RPMI8226 (cell line): ENCODE measurements at regions not wholly inside any gene's neighbourhood (a gene's known extent, or its start where the extent isn't known, plus 50 kb on each side); places are given as distances from the start of the nearest gene placed in this dataset.
"Not testable (repeated sequence)": the region's sequence is repeated elsewhere in the genome, so short reads cannot be mapped to it uniquely, and the experiment has no call there.

ENCODE experiments used
- DNase-seq: peaks from one replicate; pipeline ENCODE4 v3.0.0-alpha.2; 2015

- not testable (repeated sequence) for DNase-seq
Measured at GRCh38 chr3:72161285-72161684, 376.3 kb upstream of the PROK2 start.

GRCh38 chr3:72160351-72160750, 375.4 kb upstream of the PROK2 start:
- DNase-seq = no peak

DNA sequence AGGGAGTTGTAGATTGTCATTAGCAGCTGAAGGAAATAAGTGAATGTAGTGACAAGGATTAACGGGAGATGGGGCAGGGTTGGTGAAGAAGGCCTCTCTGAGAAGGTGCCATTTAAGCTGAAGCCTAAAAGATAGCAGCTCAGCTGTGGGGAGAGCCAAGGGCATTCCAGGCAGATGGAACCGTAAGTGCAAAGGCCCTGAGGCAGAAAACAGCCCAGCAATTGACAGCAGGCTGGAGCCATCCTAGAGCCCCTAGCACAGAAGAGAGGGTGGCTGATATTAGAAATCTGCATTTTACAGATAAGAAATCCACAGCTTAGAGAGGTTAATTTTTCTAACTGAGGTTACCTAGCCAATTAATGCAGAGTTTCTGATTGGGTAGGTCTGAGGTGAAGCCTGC, 374.5 kb upstream of the PROK2 start:
- no peak for DNase-seq

DNA sequence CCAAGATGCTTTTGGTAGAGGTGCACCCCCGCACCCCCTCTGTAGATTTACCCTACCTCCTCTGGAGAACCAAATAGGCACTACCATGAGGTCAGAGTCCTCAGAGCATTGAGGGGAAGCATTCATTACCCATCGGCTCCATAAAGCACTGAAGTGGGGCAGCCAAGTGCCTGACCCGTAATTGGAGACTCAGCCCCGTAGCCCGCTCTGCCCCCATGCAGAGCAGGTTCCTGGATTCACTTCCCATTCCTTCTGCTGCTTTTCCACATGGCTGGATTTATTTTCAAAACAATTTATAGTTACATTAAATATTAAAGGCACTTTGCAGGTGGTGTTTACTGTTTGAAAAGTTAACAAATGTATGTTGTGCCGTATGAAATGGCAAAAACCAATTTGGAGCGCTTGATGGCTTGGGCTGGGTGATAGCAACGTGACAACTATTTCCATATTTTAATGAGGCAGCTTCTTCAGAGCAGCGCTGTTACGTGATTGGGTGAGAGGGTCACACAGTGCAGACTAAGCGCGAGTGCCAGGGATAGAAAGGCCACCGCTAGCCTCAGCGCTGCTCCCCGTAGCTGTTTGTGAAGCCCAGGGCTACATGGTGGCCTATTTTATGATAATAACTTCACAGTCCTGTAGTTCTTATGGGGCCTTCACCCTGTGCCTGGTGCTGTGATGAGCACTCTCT, 373.8 kb upstream of the PROK2 start:
- DNase-seq = no peak

DNA sequence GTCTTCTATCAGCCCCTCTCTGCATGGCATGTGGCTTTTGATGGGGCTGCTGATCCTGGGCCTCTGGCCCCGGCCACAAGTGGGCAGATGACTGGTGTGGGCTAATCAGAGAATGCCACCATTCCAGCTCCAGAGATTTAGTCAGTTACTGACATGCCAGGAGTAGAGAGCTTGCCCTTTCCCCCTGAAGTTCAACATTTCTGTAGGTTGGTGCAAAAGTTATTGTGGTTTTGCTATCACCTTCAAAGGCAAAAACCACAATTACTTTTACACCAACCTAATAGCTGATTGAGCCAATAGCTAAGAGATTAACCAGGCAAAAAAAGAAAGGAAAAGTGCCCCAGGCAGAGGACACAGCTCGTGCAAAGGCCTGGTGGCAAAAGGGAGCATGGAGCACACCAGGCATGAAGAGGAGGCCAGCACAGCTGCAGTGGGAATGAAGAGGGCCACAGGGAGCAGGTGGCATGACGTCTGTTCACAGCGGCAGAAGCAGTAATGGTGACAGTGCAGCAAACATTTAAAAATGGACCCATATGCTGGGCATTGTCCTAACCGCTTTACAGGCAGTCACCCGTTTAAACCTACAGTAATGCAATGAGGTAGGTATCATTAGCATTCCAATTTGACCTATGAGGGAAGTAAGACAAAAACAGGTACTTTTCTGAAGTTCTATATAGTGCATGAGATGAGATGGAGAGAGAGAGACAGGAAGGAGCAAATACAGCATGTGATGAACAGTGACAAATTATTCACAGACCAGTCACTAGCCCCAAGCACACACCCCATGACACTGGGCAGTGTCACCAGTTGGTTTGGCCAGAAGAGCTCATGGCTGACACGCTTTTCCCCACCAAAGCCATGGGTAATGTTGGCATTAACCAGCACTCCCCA, 373.0 kb upstream of the PROK2 start:
- DNase-seq = no peak

DNA sequence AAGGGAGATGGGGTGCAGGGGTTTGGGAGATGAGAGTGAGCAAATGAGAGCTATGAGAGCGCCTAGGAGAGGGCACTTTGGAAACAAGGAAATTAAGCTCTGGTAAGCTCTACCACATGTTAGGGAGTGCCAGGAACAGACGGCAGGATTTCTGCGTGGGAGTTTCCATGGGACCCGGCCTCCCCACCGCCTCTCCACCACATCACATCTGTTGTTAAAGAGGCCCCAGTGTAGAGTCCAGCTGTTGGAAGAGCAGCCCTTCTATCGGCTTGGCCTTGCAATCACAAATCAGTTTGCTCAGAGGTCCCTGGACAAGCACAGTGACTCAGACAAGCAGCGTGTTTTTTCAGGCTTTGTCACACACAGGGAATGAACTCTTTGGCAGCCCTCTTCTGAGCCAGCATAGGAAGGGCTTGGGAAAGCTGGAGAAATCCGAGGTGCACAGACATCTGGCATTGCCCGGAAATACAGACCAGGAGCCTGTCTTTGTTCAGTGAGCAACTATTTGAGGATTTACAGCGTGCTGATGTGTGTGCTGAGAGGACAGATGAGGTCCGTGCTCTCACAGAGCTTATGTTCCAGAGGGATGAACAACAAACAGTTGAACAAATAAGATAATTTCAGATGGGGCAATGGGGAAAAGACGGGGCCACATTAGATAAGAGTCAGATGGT, 370.6 kb upstream of the PROK2 start:
- no peak for DNase-seq

GRCh38 chr3:72154391-72155335, 369.7 kb upstream of the PROK2 start:
- no peak for DNase-seq

DNA sequence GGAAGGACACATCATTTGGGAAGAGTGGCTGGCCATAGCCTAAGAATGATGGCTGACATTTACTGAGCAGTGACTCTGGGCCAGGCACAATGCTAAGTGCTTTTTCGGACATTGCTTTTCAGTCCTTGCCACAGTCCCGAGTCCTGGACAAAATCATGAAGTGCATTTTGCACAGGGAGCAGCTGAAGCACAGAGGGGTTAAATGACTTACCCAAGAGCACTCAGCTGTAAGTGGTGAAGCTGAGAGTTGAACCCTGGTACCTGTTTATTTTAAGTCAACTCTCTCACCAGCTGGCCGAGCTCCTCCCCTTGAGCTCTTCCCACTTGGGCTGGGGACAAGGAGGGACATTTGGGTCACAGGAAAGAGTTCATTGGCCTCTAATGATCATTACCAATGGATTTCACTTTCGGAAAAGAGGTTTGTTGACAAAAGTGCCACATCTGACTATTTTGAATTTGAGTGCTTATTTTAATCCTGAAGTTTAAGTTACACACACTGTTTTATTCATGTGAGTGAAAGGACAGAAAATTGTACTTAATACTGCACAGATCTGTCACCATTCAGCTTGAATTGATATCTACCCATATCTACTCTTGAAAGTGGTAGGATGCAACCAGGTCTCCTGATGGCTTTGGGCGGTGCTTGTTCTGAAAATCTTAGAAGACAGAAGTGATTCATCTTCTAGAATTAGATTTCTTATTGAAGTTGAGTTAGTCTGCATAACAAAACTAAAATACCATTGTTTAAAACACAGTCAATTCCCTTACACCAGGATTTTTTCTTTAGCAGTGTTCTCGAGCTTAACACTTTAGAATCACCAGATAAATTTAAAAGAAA, 368.7 kb upstream of the PROK2 start:
- DNase-seq = no peak

DNA sequence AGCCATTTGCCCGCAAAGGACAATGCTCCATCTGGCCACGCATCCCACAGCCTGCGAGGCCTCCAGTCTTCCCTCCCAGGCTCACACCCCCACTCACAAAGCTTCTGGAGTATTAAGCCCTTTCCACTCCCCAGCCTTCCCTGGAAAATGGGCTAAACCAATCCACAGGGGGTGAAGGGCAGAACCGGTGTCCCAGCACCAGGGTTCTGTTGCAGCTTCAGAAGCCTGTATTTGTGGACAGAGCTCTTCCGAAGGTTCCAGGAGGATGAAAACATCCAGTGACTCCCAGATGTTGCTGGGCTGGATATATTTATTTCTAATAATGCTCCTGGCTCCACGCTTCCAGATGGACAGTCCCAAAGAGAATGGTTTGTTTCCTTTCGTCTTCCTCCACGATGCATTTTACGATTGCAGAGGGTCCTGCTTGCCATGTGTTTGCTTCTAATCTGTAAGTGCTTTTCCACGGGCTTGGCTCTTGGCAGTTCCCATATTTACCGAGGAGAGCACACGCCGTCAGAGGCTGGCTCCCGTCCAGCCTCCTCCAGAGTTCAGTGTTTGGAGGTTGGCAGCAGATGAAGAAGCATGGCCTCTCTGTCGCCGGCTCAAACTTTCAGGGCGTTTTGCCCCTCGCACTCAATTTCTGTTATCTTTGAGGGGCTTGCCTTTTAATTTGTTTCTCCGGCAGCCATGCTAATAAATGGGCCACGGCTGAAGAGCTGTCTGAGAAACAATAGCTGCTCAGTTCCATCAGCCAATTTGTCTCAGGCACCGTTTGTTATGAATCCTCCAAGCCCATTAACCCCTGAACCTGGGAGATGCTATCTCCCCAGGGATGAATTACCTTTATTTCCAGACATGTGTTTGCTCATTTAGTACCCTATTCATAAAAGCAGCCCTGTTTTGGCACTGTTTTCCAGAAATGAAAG, 367.9 kb upstream of the PROK2 start:
- DNase-seq = no peak

- no peak for DNase-seq
Measured at GRCh38 chr3:72151465-72152238, 366.7 kb upstream of the PROK2 start.

DNA sequence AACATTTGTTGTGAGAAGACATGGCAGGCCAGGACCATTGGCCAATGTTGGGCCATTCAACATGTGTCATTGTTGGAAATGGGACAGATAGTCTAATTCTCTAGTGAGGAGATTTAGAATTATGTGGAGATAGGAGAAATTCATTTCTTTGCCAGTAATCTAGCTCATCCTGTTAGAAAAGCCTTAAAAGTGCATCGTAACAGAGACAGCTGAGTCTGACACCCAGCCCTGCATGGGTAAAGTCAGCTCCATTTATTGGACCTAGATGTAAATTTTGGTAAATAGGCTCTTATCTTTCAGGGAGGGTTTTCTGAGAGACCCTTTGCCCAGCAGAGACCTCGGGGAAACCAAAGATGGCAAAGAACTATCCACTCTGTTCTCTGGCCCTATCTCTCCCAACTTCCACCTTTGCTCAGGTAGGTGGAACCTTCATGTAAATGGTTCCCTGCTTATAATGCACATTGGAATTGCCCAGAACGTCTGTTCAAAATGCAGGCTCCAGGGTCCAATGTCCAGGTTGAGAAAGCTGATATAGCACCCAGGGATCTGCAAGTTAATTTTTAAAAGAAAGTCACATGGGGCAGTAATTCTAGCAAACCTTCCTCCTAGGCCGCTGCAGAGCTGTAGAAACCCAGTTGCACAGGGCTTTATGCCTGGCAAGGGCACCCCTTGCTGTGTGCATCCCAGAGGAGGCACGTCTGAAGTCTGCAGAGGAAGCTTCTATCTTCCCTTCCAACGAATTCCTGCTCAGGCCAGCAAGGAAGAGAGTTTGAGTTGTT, 365.9 kb upstream of the PROK2 start:
- DNase-seq = no peak

DNA sequence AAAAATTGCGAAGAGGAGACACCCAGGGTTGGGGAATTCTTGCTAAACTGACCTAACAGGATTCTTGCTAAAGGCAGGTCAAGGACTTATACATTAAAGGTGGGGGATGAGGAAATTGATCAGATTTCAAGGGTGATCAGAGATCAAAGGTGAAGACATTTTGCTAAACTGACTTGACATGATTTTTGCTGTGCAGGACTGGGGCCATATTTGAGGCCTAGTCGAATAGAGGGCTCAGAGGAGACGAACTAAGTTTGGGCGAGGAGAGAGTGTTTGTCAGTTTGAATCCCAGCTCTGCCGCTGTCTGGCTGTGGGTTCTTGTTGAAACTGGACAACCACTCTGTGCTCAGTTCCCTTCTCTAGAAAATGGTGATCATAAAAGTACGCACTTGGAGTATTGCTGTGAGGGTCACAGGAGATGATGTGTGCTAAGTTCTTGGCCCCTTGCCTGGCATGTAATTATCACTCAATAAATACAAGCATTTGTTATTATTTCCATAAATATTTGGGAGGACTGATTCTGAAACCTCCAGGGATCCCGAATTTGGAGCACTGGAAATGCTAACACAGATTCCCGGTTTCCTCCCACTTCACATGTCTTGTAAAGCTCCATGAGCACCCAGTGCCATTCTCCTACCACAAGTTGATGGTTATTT, 364.8 kb upstream of the PROK2 start:
- DNase-seq = no peak

DNA sequence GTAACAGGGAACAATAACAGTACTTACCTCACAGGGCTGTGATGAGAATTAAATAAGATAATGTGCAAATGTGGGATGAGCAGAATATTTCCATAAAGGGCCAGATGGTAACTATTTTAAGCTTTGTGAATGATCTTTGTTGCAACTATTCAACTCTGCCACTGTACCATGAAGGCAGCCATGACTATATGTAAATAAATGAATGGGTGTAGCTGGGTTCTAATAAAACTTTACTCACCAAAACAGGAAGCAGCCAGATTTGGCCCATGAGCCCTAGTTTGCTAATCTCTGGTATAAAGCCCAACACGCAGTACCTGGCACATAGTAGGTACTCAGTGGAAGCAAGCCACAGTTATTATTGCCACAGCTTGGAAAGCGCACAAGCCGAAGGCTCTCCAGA, 362.7 kb upstream of the PROK2 start:
- DNase-seq = no peak

GRCh38 chr3:72145506-72146380, 360.8 kb upstream of the PROK2 start:
- no peak for DNase-seq

DNA sequence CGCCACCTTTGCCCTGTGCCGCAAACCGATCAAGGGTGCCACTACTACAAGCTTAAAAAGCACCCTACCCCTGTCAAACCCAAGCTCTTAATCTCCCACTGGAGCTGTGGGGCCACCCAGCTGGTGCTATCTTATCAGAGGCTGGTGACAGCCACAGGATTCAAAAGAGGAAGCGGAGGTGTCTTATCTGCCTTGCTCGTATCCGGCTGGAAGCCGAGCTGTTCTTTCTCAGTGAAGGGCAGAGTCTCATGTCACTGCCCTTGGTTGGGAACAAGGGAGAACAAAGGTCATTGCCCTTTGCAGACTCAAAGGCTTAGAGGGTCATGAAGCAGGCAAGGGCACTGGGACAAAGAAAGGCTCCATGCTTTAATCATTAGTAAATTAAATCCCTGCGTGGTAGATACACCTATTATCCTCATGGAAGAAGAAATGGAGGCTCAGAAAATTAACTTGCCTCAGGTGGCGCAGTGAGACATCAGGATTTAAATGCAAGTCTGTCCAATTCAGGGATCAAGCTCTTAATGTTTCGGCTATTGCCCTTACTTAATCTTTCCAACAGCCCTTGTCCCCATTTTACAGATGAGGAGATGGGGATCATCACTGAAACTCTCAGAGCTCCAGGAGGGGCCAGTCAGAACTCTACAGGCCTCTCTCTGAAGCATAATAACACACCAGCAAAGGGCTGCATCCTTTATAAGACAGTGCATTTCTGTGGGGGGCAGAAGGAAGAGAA, 360.0 kb upstream of the PROK2 start:
- DNase-seq = no peak

GRCh38 chr3:72143966-72144717, 359.2 kb upstream of the PROK2 start:
- DNase-seq = no peak
